NCI-H2227 (cell line): ENCODE measurements at regions not wholly inside any gene's neighbourhood (a gene's known extent, or its start where the extent isn't known, plus 50 kb on each side); places are given as distances from the start of the nearest gene placed in this dataset.
A peak's percentile ranks its signal among the peaks of the same experiment; 100 is the strongest.
"Not testable (repeated sequence)": the region's sequence is repeated elsewhere in the genome, so short reads cannot be mapped to it uniquely, and the experiment has no call there.

Experiments
- DNase-seq: peaks from one replicate; lab custom pipeline; 2025; ENCODE audit not compliant: unreplicated experiment; lab: John Stamatoyannopoulos, UW

DNA sequence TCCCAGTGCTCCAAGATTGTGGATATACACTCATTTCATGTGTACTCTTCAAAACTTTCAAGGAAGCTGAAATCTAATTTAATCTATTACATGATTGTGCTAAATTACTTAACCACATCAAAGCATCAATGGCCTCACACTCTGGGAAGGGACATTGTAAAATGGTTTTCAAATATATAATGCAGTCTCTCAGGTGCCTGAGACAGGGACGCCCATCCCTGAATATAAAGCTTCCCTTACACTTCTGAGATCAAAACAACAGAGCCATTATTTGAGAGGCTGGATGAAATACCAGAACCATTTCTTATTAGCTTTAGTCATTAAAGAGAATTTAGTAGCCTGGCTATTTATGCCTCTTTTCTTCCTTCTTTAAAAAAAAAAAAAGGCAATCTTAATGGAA lies 259.2 kb upstream of the NFIA start:
- DNase-seq = no peak

GRCh38 chr1:60822252-60822651 lies 260.1 kb upstream of the NFIA start:
- no peak for DNase-seq

- DNase-seq = no peak
Observed at GRCh38 chr1:60821156-60821555, 261.2 kb upstream of the NFIA start.

DNA sequence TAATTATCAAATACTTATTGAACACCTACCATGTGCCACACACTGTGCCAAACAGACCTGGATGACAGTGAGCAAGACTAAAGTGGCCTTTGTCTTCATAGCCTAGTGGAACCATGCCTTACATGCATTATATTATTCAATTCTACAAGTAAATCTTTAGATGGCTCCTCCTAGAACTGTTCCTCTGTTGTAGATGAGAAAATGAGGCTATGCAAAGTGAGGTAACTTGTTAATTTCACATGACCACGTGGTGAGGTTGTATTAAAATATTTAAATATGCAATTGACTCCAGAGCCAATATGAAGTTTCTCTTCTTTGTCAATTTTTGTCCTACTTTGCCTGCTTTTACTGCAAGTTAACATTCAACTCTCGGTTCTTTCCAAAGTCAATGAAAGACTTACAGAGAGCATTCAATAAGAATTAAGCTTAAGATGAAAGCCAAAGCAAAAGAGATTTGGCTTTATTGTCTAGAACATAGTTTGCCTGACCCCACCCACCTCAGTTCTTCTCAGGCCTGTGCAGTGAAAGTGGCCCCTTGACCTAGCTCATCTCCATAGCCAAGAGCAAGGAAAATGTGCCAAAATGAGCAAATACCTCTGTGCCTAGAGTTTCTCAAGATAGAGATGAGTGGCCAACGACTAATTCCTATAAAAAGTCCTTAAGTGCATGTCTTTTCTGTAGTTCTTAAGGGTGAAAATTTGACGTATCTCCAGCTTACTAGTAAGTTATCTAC lies 263.2 kb upstream of the NFIA start:
- DNase-seq = no peak

- DNase-seq = no peak
Observed at GRCh38 chr1:60813071-60813470, 269.3 kb upstream of the NFIA start.

GRCh38 chr1:60809204-60809980 lies 273.0 kb upstream of the NFIA start:
- DNase-seq = peak; percentile 92

DNA sequence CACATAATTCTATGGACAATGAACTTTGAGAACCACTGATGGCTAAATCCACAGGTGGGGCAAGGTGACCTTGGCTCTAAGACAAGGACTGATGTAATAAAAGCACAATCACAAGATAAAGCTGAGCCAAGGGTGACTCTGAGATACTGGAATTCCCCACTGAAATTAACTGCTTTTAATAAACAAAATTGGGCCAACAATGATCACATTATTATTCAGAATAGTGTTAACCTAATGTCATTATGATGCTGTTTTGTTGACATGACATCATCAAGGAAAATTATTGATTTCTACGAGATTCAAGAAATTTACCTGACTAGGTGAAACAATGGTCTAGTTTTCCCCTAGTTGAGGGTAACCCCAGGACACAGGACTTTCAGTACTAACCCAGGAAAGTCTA lies 273.7 kb upstream of the NFIA start:
- DNase-seq = no peak

DNA sequence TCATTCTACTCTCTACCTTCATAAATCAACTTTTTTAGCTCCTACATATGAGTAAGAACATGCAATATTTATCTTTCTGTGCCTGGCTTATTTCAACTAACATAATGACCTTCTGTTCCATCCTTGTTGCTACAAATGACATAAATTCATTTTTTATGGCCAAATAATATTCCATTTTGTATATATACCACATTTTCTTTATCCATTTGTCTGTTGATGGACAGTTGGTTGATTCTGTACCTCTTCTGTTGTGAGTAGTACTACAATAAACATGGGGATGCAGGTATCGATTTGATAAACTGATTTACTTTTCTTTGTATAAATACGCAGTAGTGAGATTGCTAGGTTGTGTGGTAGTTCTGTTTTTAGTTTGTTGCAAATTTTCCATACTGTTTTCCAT lies 279.5 kb upstream of the NFIA start:
- no peak for DNase-seq

- DNase-seq = no peak
Observed at GRCh38 chr1:60797351-60797750, 285.0 kb upstream of the NFIA start.

DNA sequence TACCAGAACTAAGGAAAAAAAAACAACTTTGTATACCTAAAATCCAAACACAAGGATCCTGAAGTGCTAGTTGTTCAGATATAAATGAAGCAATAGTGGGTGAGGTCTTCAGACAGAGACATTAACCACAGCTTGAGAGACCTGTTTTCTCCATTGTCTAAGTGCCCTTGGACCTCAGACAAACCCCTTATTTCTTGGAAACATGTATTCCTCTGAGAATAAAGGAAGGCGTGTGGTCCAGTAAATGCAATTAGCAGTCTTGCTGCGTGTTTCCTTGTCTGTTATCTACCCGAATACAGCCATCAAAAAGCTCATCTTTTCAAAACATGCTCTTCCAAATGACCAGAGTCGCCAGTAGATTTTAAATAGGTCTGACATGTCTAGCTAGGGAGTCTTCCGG lies 291.1 kb upstream of the NFIA start:
- DNase-seq = no peak

DNA sequence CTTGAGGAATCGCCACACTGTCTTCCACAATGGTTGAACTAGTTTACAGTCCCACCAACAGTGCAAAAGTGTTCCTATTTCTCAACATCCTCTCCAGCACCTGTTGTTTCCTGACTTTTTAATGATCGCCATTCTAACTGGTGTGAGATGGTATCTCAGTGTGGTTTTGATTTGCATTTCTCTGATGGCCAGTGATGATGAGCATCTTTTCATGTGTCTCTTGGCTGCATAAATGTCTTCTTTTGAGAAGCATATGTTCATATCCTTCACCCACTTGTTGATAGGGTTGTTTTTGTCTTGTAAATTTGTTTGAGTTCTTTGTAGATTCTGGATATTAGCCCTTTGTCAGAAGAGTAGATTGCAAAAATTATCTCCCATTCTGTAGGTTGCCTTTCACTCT lies 309.3 kb upstream of the NFIA start:
- not testable (repeated sequence) for DNase-seq

DNA sequence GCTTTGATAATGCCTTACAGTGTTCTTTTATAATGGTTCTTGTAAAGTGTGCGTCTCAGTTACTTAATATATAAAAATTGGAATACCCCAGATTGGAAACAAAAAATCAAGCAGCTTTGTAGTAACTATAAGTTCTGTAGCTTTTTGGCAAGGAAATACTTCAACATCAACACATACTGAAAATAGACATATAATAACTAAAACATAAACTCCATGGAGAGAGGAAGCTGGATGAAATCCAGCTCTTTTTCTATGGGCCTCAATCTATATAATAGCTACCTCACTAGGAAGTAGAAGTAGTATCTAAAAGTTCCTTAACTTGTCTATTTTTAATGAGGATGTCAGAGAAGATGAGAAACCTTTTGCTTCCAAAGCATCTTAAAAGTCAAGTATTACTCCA lies 313.3 kb upstream of the NFIA start:
- DNase-seq = no peak

DNA sequence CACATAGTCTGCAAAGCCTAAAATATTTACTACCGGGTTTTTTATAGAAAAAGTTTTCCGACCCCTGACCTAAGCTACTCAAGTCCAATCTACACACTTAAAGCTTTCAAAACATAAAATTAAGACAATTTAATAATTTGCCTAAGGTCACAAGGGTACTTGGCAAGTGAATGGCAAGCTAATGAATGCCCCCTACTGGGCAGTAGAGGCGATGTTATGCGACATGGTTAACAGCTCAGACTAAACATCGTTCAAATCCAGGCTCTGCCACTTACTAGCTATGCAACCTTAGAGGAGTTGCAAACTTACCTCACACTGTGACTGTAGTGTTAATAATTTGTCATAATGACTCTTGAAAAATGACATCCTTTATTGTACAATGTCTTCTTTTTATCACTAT lies 317.2 kb upstream of the NFIA start:
- DNase-seq = no peak

GRCh38 chr1:60764489-60764888 lies 317.9 kb upstream of the NFIA start:
- no peak for DNase-seq

DNA sequence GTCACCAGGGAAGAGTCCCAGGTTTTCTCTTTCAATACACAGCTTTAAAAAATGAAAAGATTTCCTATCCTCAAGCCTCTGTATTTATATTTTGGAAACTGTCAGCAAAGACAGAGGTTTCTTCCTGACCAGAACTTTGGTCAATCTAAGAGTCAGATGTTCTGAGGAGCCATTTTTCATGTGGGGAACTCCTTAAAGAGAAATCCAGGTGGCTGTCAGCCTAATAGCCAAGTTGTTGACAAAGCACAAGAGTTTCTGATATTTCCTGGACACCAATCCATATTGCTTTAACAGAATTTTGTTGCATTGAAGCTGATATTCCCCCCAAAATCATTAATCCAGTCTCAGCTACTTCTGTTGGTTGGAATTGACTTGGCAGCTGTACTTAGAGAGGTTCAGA lies 318.6 kb upstream of the NFIA start:
- no peak for DNase-seq

- DNase-seq = no peak
Observed at GRCh38 chr1:60762911-60763310, 319.4 kb upstream of the NFIA start.

GRCh38 chr1:60762176-60762575 lies 320.2 kb upstream of the NFIA start:
- no peak for DNase-seq

GRCh38 chr1:60759291-60759690 lies 323.1 kb upstream of the NFIA start:
- no peak for DNase-seq

DNA sequence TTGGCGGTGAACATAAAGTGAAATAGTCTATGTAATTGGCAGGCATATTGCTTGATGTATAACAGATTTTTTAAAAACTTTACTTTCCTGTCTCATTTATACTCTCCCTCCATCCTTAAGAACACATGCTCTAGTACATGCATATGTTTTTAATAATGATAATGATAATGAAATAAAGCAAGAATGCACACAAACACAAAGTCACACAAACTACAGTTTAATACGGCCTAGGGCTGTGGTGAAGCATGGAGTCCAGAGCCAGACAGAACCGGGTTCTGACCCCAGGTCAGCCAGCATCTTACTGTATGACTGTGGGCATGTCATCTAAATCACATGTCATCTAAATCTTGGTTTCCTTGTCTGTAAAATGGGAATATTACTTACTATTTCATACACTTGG lies 324.9 kb upstream of the NFIA start:
- DNase-seq = no peak

GRCh38 chr1:60753036-60753900 lies 329.1 kb upstream of the NFIA start:
- peak; percentile 24 for DNase-seq

- DNase-seq = no peak
Observed at GRCh38 chr1:60751306-60751705, 331.1 kb upstream of the NFIA start.

GRCh38 chr1:60747353-60747752 lies 335.0 kb upstream of the NFIA start:
- no peak for DNase-seq
